ENCODE measurements at regions not wholly inside any gene's neighbourhood (a gene's known extent, or its start where the extent isn't known, plus 50 kb on each side); places are given as distances from the start of the nearest gene placed in this dataset.

GRCh38 chr7:130883928-130884327, 149.9 kb upstream of the KLF14 start:
- Histone ChIP-seq H3K27ac (peak overlapping the region in 3 of 4 donors; percentile 35 to 91 (median 60)), H3K36me3 (peaks cover 27 to 90% (median 49%) of the 10 kb centered on the region in 4 donors)
- 88 to 93% methylated on average over 6 of the region's 6 CpGs for WGBS, 2 donors

GRCh38 chr7:130884437-130885417, 150.7 kb upstream of the KLF14 start:
- Histone ChIP-seq H3K27me3 (no peaks in the 10 kb centered on the region), H3K36me3 (peaks cover 27 to 90% (median 49%) of the 10 kb centered on the region in 4 donors), H3K9me3 (no peaks in the 10 kb centered on the region), H3K4me3 (no peak overlapping the region), H3K4me1 (peaks cover 48 to 77% (median 68%) of the 10 kb centered on the region in 4 donors), H3K27ac (peak overlapping the region; percentile 8 to 91 (median 48))
- DNase-seq (peak in 1 of 2 donors; percentile 74), ATAC-seq (ENCODE audit: low FRiP score in 2 of 2) (peak in 1 of 2 donors; percentile 7)
- 65 to 71% methylated on average over 21 of the region's 21 CpGs for WGBS, 2 donors
- TF ChIP-seq POLR2A (IDR thresholded peaks at IDR 0.05) (no peak), POLR2AphosphoS5 (IDR thresholded peaks at IDR 0.05) (no peak), CTCF (IDR thresholded peaks at IDR 0.05) (no peak), EP300 (IDR thresholded peaks at IDR 0.05) (no peak)

More at GRCh38 chr7:130883928-130884327, 149.9 kb upstream of the KLF14 start:
- Histone ChIP-seq H3K27me3 (no peaks in the 10 kb centered on the region), H3K9me3 (no peaks in the 10 kb centered on the region), H3K4me1 (peaks cover 40 to 78% (median 61%) of the 10 kb centered on the region in 4 donors), H3K4me3 (no peak overlapping the region)
- TF ChIP-seq CTCF (IDR thresholded peaks at IDR 0.05) (no peak), POLR2A (IDR thresholded peaks at IDR 0.05) (no peak), EP300 (IDR thresholded peaks at IDR 0.05) (no peak), POLR2AphosphoS5 (IDR thresholded peaks at IDR 0.05) (no peak)
- ATAC-seq (ENCODE audit: low FRiP score in 2 of 2), result no peak
- DNase-seq, result no peak

- DNase-seq, result peak; percentile 40 to 77
- no peak overlapping the region for H3K4me3 ChIP-seq
- 73 to 79% methylated on average over 10 of the region's 10 CpGs for WGBS, 2 donors
- no peaks in the 10 kb centered on the region for H3K9me3 ChIP-seq
- H3K4me1 ChIP-seq, result peaks cover 60 to 81% (median 72%) of the 10 kb centered on the region in 4 donors
- H3K27ac ChIP-seq, result peak overlapping the region; percentile 37 to 91 (median 60)
- peaks cover 27 to 80% (median 47%) of the 10 kb centered on the region in 4 donors for H3K36me3 ChIP-seq
- no peak for ATAC-seq (ENCODE audit: low FRiP score in 2 of 2)
- no peaks in the 10 kb centered on the region for H3K27me3 ChIP-seq
- TF ChIP-seq EP300 (IDR thresholded peaks at IDR 0.05) (peak in 1 of 4 donors; percentile 5), POLR2A (IDR thresholded peaks at IDR 0.05) (no peak), POLR2AphosphoS5 (IDR thresholded peaks at IDR 0.05) (no peak)
These were observed 152.6 kb upstream of the KLF14 start for GRCh38 chr7:130886438-130887135.

- Histone ChIP-seq H3K36me3 (peaks cover 21 to 73% (median 39%) of the 10 kb centered on the region in 4 donors), H3K4me1 (peaks cover 61 to 78% (median 68%) of the 10 kb centered on the region in 4 donors), H3K27me3 (no peaks in the 10 kb centered on the region), H3K27ac (peak overlapping the region; percentile 37 to 91 (median 60)), H3K9me3 (no peaks in the 10 kb centered on the region), H3K4me3 (no peak overlapping the region)
- TF ChIP-seq POLR2AphosphoS5 (IDR thresholded peaks at IDR 0.05), result peak in 1 of 2 donors; percentile 10
- no peak for TF ChIP-seq EP300 (IDR thresholded peaks at IDR 0.05)
- TF ChIP-seq CTCF (IDR thresholded peaks at IDR 0.05), result no peak
- TF ChIP-seq POLR2A (IDR thresholded peaks at IDR 0.05), result no peak
- ATAC-seq (ENCODE audit: low FRiP score in 2 of 2) (no peak), DNase-seq (no peak)
- 59 to 61% methylated on average over 12 of the region's 12 CpGs for WGBS, 2 donors
These were observed 153.4 kb upstream of the KLF14 start for GRCh38 chr7:130887182-130887956.

Measured in upper lobe of left lung (tissue), 6 donors.